A549 (cell line): ENCODE measurements at regions not wholly inside any gene's neighbourhood (a gene's known extent, or its start where the extent isn't known, plus 50 kb on each side); places are given as distances from the start of the nearest gene placed in this dataset.

Source experiments
- ATAC-seq, 2 experiments: fragments of 200-7000 bp in 1 of 2; fragments of >200 bp in 1 of 2; cut with Nextera tagmentation in 1 of 2; cut with Tn5 transposase in 1 of 2; 3 replicates each; pipeline versions ENCODE4 v1.8.0 to v1.9.1; 2018 to 2020; ENCODE audit warnings: mild to moderate bottlenecking in 1 of 2, moderate library complexity in 1 of 2
- CTCF ChIA-PET: fragments of 300-600 bp; sonication (Branson Sonifier 250); formaldehyde crosslinking; extraction: SDS; loops from one replicate; lab custom pipeline; 2021; ENCODE audit warnings: antibody characterized with exemption, inconsistent platforms; lab: Yijun Ruan, JAX
- POLR2A ChIA-PET: fragments of 350-600 bp; formaldehyde crosslinking; extraction: SDS; loops from one replicate; lab custom pipeline; 2021; ENCODE audit warnings: antibody characterized with exemption, inconsistent platforms; lab: Yijun Ruan, JAX
- DNase-seq, 2 experiments: peaks; one replicate each; pipeline versions ENCODE4 v3.0.0 to v3.0.0-alpha.2; 2011 to 2016; ENCODE audit warnings: low read depth in 1 of 2, low spot score in 1 of 2
- FAIRE-seq: peaks from 2 replicates; lab custom pipeline; 2011; peaks lifted over from hg19 to GRCh38; lab: Jason Lieb, UNC
- H3K27ac ChIP-seq, 2 experiments: fragments of >200 bp; sonication (Bioruptor Twin); formaldehyde crosslinking; 3 replicates each; pipeline ENCODE4 v1.5.1; 2016 to 2017
- H3K4me1 ChIP-seq: fragments of >200 bp; sonication (Bioruptor Twin); formaldehyde crosslinking; 3 replicates; pipeline ENCODE4 v1.6.1; 2016
- H3K4me2 ChIP-seq: fragments of >200 bp; sonication (Bioruptor Twin); formaldehyde crosslinking; 3 replicates; pipeline ENCODE4 v1.6.1; 2016
- H3K4me3 ChIP-seq: fragments of >200 bp; sonication (Bioruptor Twin); formaldehyde crosslinking; 3 replicates; pipeline ENCODE4 v1.5.1; 2016
- H3K9me3 ChIP-seq: fragments of >200 bp; sonication (Bioruptor Twin); formaldehyde crosslinking; 3 replicates; pipeline ENCODE4 v1.6.1; 2016
- BHLHE40 ChIP-seq: IDR thresholded peaks from 2 replicates; pipeline ENCODE4 v1.6.1; 2012; ENCODE audit warnings: low read depth, low read length, inconsistent platforms
- CBX2 ChIP-seq: fragments of 200-600 bp; sonication (generic); IDR thresholded peaks from 2 replicates; pipeline ENCODE4 v1.6.1; 2016; ENCODE audit warnings: low read depth, mild to moderate bottlenecking, borderline replicate concordance
- CBX8 ChIP-seq: fragments of 200-600 bp; sonication (generic); IDR thresholded peaks from 2 replicates; pipeline ENCODE4 v1.6.1; 2016
- CEBPB ChIP-seq, 2 experiments: fragments of >200 bp in 1 of 2; sonication (Bioruptor Twin) in 1 of 2; formaldehyde crosslinking in 1 of 2; IDR thresholded peaks; 2 replicates each; pipeline ENCODE4 v1.6.1; 2012 to 2016
- CHD4 ChIP-seq: fragments of 200-600 bp; sonication (generic); IDR thresholded peaks from 2 replicates; pipeline ENCODE4 v1.6.1; 2016; ENCODE audit warnings: antibody characterized with exemption, mild to moderate bottlenecking, borderline replicate concordance
- ESRRA ChIP-seq: fragments of 150-350 bp; IDR thresholded peaks from 2 replicates; pipeline ENCODE4 v1.6.1; 2014; ENCODE audit warnings: mild to moderate bottlenecking, low read length, borderline replicate concordance
- FOSB ChIP-seq: fragments of 250-450 bp; sonication (Bioruptor Pico); IDR thresholded peaks from 2 replicates; pipeline ENCODE4 v1.5.0; 2020; ENCODE audit warnings: mild to moderate bottlenecking, moderate library complexity
- FOSL2 ChIP-seq, 2 experiments: fragments of 450-650 bp in 1 of 2; fragments of >200 bp in 1 of 2; sonication (Bioruptor Twin) in 1 of 2; formaldehyde crosslinking; IDR thresholded peaks; 2 replicates each; pipeline versions ENCODE4 v1.5.0 to v1.6.1; 2016 to 2020; ENCODE audit warnings: mild to moderate bottlenecking in 1 of 2, moderate library complexity in 1 of 2
- FOXS1 ChIP-seq: fragments of 250-450 bp; sonication (Bioruptor Pico); IDR thresholded peaks from 2 replicates; pipeline ENCODE4 v1.5.0; 2020; ENCODE audit warnings: mild to moderate bottlenecking, moderate library complexity
- GATA3 ChIP-seq: IDR thresholded peaks from 2 replicates; pipeline ENCODE4 v1.6.1; 2012; ENCODE audit warnings: borderline replicate concordance
- HDAC2 ChIP-seq: fragments of 200-600 bp; sonication (generic); IDR thresholded peaks from 2 replicates; pipeline ENCODE4 v1.6.1; 2016
- HEYL ChIP-seq: fragments of 250-450 bp; sonication (Bioruptor Pico); IDR thresholded peaks from 2 replicates; pipeline ENCODE4 v1.8.0; 2021; ENCODE audit warnings: mild to moderate bottlenecking, moderate library complexity
- HOXA7 ChIP-seq: fragments of 250-450 bp; sonication (Bioruptor Pico); IDR thresholded peaks from 2 replicates; pipeline ENCODE4 v1.5.0; 2020; ENCODE audit warnings: mild to moderate bottlenecking, moderate library complexity
- HOXB5 ChIP-seq: fragments of 250-450 bp; sonication (Bioruptor Pico); IDR thresholded peaks from 2 replicates; pipeline ENCODE4 v1.5.0; 2020; ENCODE audit warnings: mild to moderate bottlenecking, moderate library complexity
- JUNB ChIP-seq: fragments of >200 bp; sonication (Bioruptor Twin); formaldehyde crosslinking; IDR thresholded peaks from 2 replicates; pipeline ENCODE4 v1.6.1; 2016
- MAZ ChIP-seq: fragments of 150-350 bp; IDR thresholded peaks from 2 replicates; pipeline ENCODE4 v1.6.1; 2014; ENCODE audit warnings: antibody characterized with exemption, low read depth, low read length, borderline replicate concordance
- NFE2L2 ChIP-seq: fragments of 150-350 bp; conservative IDR thresholded peaks from 2 replicates; pipeline ENCODE4 v1.6.1; 2014; ENCODE audit warnings: low read length
- NPAS2 ChIP-seq: fragments of 250-450 bp; sonication (Bioruptor Pico); IDR thresholded peaks from 2 replicates; pipeline ENCODE4 v1.8.0; 2022; ENCODE audit warnings: mild to moderate bottlenecking, moderate library complexity, borderline replicate concordance
- NR3C1 ChIP-seq: fragments of >200 bp; sonication (Bioruptor Twin); formaldehyde crosslinking; IDR thresholded peaks from 3 replicates; pipeline ENCODE4 v1.6.1; 2017
- PHF8 ChIP-seq: fragments of 200-600 bp; sonication (generic); IDR thresholded peaks from 2 replicates; pipeline ENCODE4 v1.6.1; 2016; ENCODE audit warnings: low read depth, mild to moderate bottlenecking, antibody characterized with exemption, moderate library complexity, borderline replicate concordance
- POLR2A ChIP-seq: IDR thresholded peaks from 2 replicates; pipeline ENCODE4 v1.6.1; 2012; ENCODE audit warnings: mild to moderate bottlenecking, low read length
- POLR2AphosphoS2 ChIP-seq: conservative IDR thresholded peaks from 2 replicates; pipeline ENCODE4 v1.6.1; 2012; ENCODE audit warnings: low read length, improper control_type of control experiment, inconsistent platforms
- RAD21 ChIP-seq, 2 experiments: fragments of >200 bp in 1 of 2; sonication (Bioruptor Twin) in 1 of 2; formaldehyde crosslinking in 1 of 2; IDR thresholded peaks in 1 of 2; conservative IDR thresholded peaks in 1 of 2; 2 replicates in 1 of 2; 3 replicates in 1 of 2; pipeline ENCODE4 v1.6.1; 2012 to 2018; ENCODE audit warnings: inconsistent platforms in 1 of 2
- RARB ChIP-seq: fragments of 250-450 bp; sonication (Bioruptor Pico); IDR thresholded peaks from 2 replicates; pipeline ENCODE4 v1.8.0; 2021; ENCODE audit warnings: mild to moderate bottlenecking, moderate library complexity
- RCOR1 ChIP-seq: fragments of 150-350 bp; IDR thresholded peaks from 2 replicates; pipeline ENCODE4 v1.6.1; 2014; ENCODE audit warnings: antibody characterized with exemption, low read length, low read depth
- RFX5 ChIP-seq: fragments of 450-650 bp; IDR thresholded peaks from 2 replicates; pipeline ENCODE4 v1.7.1; 2014; ENCODE audit warnings: antibody characterized with exemption, mild to moderate bottlenecking, moderate library complexity
- RNF2 ChIP-seq: fragments of 200-600 bp; sonication (generic); IDR thresholded peaks from 2 replicates; pipeline ENCODE4 v1.6.1; 2016; ENCODE audit warnings: low read depth, mild to moderate bottlenecking, antibody characterized with exemption, moderate library complexity, borderline replicate concordance
- SMC3 ChIP-seq: fragments of >200 bp; sonication (Bioruptor Twin); formaldehyde crosslinking; IDR thresholded peaks from 3 replicates; pipeline ENCODE4 v1.6.1; 2018; ENCODE audit warnings: inconsistent platforms
- SREBF2 ChIP-seq: fragments of 450-650 bp; IDR thresholded peaks from 2 replicates; pipeline ENCODE4 v1.6.1; 2014; ENCODE audit warnings: mild to moderate bottlenecking, moderate library complexity
- TFCP2L1 ChIP-seq: fragments of 250-450 bp; sonication (Bioruptor Pico); IDR thresholded peaks from 2 replicates; pipeline ENCODE4 v1.5.0; 2021; ENCODE audit warnings: mild to moderate bottlenecking
- TP53 ChIP-seq: fragments of 250-450 bp; sonication (Bioruptor Pico); IDR thresholded peaks from 2 replicates; pipeline ENCODE4 v1.5.0; 2021; ENCODE audit warnings: mild to moderate bottlenecking, moderate library complexity
- ZFP36 ChIP-seq: fragments of 450-650 bp; IDR thresholded peaks from 2 replicates; pipeline ENCODE4 v1.6.1; 2014; ENCODE audit warnings: borderline replicate concordance; ENCODE audit not compliant: partially characterized antibody
- ZNF302 ChIP-seq: fragments of 250-450 bp; sonication (Bioruptor Pico); IDR thresholded peaks from 2 replicates; pipeline ENCODE4 v1.9.0; 2021; ENCODE audit warnings: inconsistent platforms, mild to moderate bottlenecking, moderate library complexity
- WGBS: methylation state at CpG from one replicate; pipeline ENCODE4 v1.1.6; 2017; ENCODE audit errors: missing lambda C conversion rate; 5-methylcytosine and 5-hydroxymethylcytosine counted together
- TF ChIP-seq, protein P1 (sequence below): IDR thresholded peaks from 2 replicates; pipeline ENCODE4 v1.6.1; 2012

DNA sequence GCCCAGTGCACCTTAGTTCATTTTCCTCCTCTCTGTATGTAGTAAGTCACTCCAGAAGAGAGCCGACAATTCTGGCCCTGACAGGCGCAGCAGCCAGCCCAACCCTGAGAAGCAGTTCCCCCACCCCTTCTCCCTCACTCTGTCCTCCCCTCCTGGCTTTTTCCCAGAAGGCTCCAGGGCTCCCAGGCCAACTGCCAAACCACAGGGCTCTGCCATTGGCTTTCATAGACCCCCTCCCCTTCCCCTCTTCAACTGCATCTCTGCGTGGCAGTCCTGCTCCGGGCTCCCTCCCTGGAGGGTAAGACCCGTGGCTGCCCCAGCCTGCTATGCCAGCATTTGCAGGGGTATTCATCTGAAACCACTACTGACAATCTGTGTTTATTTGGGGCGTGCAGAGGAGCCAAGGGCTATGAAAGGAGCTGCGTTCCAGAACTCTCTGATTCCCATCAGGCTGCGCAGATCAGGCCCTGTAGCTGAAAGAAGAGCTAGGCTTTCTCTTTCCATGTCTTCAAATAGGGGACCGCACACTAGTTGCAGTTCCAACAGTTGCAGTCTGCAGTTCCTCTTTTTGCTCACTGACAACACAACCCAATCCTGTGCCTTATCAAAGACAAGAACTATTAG is 388.6 kb upstream of the TNP1 start:
- DNase-seq (no peak), ATAC-seq (no peak), FAIRE-seq (no peak)
- Histone ChIP-seq H3K9me3 (no peaks in the 10 kb centered on the region), H3K4me2 (no peak overlapping the region), H3K27ac (no peak overlapping the region), H3K4me1 (no peaks in the 10 kb centered on the region), H3K4me3 (no peak overlapping the region)
- 79% methylated on average over 8 of the region's 9 CpGs for WGBS
- ChIA-PET CTCF (no interaction called here), POLR2A (no interaction called here)
- TF ChIP-seq PHF8 (no peak), POLR2A (no peak), RARB (no peak), CBX2 (no peak), ESRRA (no peak), RNF2 (no peak), SREBF2 (no peak), TFCP2L1 (no peak), HOXA7 (CRISPR knock-in tag) (no peak), RCOR1 (no peak), MAZ (no peak)
- TF ChIP-seq, protein P1, sequence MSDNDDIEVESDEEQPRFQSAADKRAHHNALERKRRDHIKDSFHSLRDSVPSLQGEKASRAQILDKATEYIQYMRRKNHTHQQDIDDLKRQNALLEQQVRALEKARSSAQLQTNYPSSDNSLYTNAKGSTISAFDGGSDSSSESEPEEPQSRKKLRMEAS = no peak

DNA sequence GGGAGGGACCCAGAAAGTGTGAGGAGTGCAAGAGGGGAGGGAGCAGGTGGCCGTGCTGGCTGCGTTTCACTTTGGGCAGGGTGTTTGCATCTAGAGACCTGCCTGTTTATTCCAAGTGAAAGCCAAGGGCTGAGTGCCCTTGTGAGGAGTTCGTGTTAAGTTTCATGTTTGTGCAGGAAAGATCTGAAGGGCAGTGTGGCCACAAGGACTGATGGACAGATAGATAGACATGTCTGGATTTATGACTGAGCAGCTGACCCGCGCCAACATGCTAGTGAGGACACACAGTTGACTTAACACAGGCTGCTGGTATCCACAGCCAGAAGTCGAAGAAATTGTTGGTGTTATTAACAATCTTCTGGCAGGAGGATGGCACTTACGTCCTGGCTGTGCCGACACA is 387.6 kb upstream of the TNP1 start:
- 66% methylated on average over 8 of the region's 8 CpGs for WGBS
- DNase-seq (no peak), FAIRE-seq (no peak), ATAC-seq (no peak)
- H3K27ac ChIP-seq = no peak overlapping the region
- H3K4me3 ChIP-seq = no peak overlapping the region
- no peaks in the 10 kb centered on the region for H3K4me1 ChIP-seq
- TF ChIP-seq TFCP2L1 (no peak), ZNF302 (CRISPR knock-in tag) (no peak), NFE2L2 (no peak), CBX8 (no peak), HOXA7 (CRISPR knock-in tag) (no peak), NR3C1 (no peak), JUNB (no peak), CEBPB (IDR thresholded peaks at IDR 0.05) (no peak)
- ChIA-PET CTCF (no interaction called here), POLR2A (no interaction called here)
- no peak overlapping the region for H3K4me2 ChIP-seq
- H3K9me3 ChIP-seq = no peaks in the 10 kb centered on the region

DNA sequence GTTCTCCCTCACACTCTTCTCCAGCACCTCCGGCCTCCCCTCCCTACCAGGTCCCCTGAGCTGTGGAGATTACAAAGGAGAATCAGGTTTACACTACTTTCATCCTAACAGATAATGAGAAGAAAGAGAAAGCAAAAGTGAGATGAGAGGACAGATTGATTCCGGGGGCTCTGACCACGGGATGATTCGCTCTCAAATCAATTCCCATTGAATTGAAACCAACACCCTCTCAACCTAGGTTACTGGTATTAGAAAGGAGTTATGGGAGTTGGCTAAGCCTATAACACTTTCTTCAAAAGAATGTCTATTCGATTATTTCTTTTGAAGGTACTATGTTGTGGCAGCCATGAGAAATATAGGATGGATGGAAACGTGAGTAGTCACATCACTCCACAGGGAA is 386.2 kb upstream of the TNP1 start:
- ChIA-PET CTCF (no interaction called here), POLR2A (no interaction called here)
- no peak overlapping the region for H3K4me2 ChIP-seq
- H3K27ac ChIP-seq = no peak overlapping the region
- no peak for DNase-seq
- no peaks in the 10 kb centered on the region for H3K9me3 ChIP-seq
- FAIRE-seq = no peak
- no peaks in the 10 kb centered on the region for H3K4me1 ChIP-seq
- WGBS = 68% methylated on average over 6 of the region's 6 CpGs
- TF ChIP-seq FOXS1 (CRISPR knock-in tag) (no peak), CEBPB (IDR thresholded peaks at IDR 0.05) (no peak), HDAC2 (no peak), RCOR1 (no peak), GATA3 (no peak), FOSB (CRISPR knock-in tag) (no peak), RFX5 (no peak), NFE2L2 (no peak), POLR2AphosphoS2 (no peak), FOSL2 (IDR thresholded peaks at IDR 0.05) (no peak), FOSL2 (CRISPR knock-in tag; IDR thresholded peaks at IDR 0.05) (no peak), JUNB (no peak), NPAS2 (CRISPR knock-in tag) (no peak), SMC3 (no peak), ZFP36 (no peak), BHLHE40 (no peak), HOXB5 (CRISPR knock-in tag) (no peak), RAD21 (conservative IDR thresholded peaks at IDR 0.05 in 1 of 2, IDR thresholded peaks at IDR 0.05 in 1 of 2) (no peak), HEYL (CRISPR knock-in tag) (no peak), TP53 (CRISPR knock-in tag) (no peak), CHD4 (no peak)
- H3K4me3 ChIP-seq = no peak overlapping the region
- ATAC-seq = no peak
